ENCODE measurements at regions not wholly inside any gene's neighbourhood (a gene's known extent, or its start where the extent isn't known, plus 50 kb on each side); places are given as distances from the start of the nearest gene placed in this dataset.

DNA sequence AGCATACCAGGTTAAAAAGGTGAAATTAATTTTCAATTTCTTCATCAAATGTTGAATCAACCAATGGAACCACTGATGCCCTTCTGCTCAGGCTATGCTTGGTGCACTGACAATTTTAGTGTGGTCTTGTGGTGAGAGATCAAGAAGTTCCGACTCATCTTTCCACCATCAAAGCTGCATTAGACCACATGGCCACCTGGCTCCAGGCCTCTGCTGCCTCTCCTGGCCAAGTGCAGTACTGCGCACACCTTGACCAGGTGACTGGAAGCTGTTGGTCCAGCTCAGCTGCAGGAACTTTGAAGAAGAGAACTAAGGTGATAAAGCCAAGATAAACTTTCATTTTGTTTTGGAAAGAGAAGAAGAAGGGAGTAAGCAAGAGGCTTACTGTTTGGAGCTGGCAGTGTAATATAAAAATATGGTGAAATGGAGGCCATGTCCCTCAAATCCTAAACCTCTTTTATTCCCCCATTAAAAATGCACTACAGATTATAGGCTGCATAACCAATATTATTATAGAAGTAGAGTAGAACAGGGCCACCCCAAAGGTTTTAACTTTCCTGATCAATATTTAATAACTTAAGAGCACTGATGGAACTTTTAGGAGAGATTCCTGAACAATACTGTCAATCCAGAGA lies 315.5 kb upstream of the C9orf72 start:
- no peak for DNase-seq (ENCODE audit: low spot score)

DNA sequence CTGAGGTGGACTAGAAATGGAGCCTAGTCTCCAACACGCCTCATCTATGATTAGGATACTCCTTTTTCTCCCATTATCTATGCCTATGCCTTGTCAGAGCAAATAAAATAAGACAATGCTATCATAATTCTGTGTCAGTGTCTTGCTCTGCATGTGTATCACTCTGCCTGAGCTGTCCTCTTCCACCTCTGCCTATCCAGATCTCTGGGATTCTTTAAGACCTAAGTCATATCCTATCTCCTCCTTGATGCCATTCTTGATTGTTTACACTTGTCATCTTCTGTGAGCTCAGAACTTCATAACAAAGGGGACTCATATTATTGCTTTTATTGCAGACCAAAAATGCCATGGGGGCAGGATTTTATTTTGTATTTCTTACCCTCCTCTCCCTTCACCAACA lies 351.2 kb upstream of the C9orf72 start:
- DNase-seq (ENCODE audit: low spot score): no peak

DNA sequence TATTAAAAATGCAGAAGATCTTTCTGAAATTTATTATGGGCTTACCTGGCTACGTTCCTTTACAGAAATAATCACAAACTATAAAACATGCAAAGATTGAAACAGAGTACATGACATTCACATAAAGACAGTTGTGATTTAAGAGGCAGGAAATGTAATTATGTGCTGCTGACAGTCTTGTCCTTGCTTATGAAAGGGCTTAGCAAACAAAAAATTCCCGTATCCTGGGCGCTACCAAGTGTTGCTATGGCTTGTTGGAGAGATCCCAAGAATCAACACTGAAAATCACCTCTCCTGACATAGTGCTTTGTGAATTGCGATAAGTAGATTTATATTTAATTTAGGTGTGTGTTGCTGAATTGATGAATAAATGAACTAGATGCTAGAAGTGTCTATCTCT lies 352.5 kb upstream of the C9orf72 start:
- DNase-seq (ENCODE audit: low spot score): no peak

DNA sequence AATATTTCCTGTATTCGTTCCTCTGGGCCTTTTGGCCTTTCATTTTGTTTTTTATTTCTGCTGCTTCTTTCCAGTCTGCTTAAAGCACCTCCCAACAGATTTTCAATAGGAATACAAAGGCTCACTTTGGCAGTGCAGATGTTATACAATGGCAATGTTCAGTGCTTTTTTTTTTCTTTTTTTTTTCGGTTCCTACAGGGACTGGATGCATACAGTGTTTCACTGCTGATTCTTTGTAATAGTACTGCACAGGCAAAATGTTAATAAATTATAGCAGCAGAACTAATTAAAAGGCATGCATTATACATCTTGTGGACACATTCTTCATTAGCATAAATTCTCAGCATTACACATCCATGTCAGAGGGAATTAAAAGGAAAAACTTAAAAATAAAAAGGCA lies 356.6 kb upstream of the C9orf72 start:
- no peak for DNase-seq (ENCODE audit: low spot score)

DNA sequence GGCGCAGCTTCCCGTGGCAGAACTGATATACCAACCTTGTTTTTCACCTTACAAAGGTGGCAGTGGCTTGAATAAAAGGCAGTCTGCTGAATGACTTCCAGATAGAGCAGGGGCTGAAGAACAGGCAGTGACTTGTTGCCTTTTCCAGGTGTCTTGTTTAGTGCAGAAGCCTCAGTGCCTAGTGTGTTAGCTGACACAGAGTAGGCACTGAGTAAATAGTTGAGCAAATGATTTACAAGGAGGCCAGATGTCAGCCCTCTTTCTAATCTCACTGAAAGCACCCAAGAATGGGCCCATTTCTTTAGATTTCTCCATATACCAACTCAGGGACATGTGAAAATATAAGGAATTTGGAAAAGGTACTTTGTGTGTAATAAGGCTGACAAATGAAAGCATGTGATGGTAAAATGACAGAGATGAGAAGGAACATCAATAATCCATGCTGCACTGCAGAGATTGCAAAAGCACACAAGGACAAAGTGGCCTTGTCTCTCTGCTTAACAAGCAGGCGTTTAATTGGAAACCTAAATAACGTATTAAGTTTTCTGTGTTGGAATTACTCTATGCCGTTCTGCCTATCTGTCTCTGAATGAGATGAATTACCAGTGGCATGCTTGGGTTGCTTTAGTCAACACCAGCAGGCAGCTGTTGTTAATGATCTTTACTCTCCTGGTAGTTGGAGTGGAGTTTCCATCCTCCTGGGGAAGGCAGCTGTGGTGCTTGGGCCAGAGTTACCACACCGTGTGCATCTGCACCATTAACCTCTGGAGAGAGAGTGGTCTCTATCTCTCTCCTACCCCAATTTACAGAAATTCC lies 360.1 kb upstream of the C9orf72 start:
- DNase-seq (ENCODE audit: low spot score): no peak

DNA sequence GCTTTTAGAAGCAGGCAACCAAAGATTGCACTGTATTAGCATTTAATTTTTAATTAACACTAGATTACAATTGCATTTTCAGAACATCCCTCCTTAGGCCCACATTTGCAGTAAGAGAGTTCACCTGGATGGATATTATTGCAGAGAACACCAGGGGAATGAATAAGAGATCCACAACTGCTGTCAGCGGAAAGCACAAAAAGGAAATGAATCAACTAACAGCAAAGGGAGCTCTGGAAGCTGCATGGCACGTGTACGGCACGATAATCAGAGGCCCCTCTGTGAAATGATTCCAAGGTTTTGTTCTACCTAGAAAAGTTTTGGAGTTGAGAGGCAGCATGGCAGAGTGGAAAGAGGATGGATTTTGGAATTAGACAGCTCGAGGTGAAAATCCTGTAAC lies 361.2 kb upstream of the C9orf72 start:
- no peak for DNase-seq (ENCODE audit: low spot score)

DNA sequence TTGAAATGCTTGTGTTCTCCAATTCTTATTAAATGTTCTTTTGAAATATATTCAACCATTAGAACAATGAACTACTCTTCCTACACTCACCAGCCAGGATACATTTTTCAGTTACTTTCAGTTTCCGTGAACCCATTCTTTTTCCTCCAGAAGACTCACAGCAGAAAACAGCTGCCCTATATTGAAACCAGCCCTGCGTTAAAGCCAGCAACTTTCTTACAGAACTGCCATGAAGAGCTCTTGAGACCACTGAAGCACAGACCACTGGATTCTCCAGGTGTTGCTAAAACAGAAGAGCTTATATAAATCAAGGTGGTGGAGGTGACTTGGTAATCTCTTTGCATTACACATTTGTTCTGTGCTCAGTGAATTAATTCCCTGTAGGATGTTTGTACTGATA lies 365.9 kb upstream of the C9orf72 start:
- no peak for DNase-seq (ENCODE audit: low spot score)

DNA sequence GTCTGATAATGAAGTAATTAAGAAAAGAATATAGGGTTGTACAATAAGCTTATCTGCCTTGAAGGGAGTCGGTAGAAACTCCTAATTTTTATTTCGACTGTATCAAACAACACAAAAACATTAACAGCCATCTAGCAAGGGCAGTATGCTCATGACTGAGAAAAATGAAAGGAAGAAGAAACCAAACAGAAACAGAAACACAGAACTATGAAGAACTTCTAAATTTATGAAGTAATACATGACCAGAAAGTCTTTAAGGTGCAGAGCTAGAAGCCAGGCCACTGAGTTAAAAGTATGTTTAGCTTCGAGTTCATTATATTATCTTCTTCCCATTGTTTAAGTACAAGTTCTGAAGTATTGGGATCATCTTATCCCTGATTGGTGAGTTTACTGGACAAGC lies 367.3 kb upstream of the C9orf72 start:
- DNase-seq (ENCODE audit: low spot score): no peak

DNA sequence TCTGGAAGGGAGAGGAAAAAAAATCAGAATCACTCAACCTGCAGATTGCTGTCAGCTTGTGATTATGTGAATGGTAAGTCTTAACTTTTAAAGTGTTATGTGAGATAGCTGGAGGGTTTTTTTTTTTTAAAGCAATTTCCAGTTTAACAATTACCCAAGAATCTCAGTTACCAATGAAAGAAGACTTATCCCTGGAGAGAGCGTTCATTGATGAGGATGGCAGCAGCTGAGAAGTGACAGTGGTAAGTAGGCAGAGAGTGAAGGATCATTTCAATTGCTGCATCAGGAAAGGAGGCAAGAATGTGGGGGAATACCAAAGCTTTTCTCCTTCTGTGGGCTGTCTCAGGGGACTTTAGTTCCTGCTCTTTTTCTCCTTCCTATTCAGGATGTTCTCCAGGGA lies 370.2 kb upstream of the C9orf72 start:
- DNase-seq (ENCODE audit: low spot score): no peak

DNA sequence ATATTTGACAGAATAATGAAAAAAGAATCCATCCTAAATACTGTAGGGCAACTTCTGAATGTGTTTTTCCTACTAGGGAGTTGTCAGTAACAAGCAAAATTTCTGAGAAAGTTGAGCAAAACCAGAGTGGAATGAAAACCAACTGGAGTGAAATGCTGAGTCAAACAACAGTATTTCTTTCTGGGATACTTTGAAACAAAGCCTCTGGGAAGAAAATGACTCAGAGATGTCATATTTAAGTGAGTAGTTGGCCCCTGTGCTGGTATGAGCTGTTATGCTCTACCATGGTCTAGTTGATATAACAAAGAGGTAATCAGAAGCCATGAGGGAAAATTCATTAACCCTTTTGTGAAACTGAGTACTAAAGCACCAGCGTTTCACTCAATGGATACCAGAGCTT lies 372.1 kb upstream of the C9orf72 start:
- no peak for DNase-seq (ENCODE audit: low spot score)

DNA sequence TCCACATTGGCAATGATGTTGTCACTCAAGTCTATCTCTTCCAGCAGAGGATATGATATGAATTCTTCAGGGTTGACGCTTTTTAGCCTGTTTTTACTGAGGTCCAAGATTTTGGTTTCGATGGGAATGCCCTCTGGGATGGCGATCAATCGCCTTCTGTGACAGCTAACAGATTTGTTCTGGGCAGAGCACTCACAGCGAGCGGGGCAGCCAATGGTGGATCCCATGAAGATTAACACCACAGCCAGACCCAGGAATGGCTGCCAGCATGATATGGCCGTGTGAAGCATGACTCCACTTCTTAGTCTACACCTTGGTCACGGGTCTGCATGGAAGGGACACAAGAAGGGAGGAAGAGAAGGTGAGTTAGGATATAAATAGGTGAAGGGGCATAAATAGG lies 377.1 kb upstream of the C9orf72 start:
- no peak for DNase-seq (ENCODE audit: low spot score)

DNA sequence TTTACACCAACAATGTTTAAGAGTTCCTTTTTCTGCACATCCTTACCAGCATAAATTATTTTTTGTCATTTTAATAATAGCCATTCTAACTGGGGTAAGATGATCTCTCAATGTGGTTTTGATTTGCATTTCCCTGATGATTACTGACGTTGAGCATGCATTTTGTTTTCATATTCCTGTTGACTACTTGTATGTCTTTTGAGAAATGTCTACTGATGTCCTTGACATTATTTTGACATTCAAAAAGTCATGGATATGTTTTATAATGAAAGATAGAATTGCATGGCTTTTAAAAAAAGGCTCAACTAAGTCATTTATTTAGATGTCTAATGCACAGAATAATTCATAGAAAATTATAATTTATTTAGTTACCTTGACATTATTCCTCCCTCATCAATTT lies 381.6 kb upstream of the C9orf72 start:
- DNase-seq (ENCODE audit: low spot score): no peak

DNA sequence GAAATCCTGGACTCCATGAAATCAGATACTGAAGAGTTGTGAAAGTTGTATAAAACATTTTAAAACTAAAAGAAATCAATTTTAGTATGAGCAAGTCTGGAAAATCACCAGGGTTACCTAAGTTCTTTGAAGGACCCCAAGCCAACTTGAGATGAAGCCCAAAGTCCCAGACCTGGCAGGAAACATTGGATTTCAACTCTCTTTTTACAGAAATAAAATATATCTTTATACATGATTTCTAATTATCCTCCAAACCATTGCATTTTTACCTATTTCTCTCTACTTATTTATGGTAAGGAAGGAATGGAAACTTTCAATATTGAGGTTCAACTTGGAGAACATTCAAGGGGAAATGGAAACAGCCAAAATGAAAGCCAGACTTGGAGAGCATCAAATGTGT lies 390.6 kb upstream of the C9orf72 start:
- DNase-seq (ENCODE audit: low spot score): no peak

DNA sequence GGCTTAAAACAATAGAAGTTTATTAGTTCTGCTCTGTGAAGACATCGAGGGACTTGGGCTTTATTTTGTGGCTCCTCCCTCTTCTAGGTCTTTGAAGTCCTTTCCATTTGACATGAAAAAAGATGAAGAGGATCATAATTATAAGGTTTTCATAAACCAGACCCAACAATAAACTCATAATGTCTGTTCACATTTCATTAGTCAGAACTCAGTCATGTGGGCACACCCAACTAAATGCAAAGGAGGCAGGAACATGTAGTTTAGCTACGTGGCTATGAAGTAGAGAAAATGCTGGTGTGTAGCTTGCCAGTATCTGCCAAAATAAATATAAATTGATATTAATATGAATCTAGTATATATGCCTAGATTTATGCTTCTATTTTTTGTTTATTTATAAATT lies 393.9 kb upstream of the C9orf72 start:
- no peak for DNase-seq (ENCODE audit: low spot score)

DNA sequence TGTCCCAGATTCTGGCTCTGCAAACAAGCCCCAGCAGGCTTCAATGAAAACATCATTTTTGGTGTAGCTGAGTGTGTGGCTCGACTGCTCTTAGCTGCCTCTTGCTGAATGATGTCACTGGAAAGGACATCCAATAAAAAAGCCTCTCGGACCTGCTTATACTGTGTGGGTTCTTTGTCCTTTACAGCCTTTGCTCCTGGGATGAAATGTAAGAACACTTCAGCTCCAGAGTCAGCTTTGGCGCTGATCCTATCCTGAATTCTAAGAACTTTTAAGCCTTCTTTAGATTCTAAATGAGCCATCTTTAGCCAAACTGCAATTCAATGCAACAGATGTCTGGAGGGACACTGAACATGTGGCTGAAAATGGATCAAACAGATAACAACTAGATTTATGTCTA lies 404.6 kb upstream of the C9orf72 start:
- no peak for DNase-seq (ENCODE audit: low spot score)

DNA sequence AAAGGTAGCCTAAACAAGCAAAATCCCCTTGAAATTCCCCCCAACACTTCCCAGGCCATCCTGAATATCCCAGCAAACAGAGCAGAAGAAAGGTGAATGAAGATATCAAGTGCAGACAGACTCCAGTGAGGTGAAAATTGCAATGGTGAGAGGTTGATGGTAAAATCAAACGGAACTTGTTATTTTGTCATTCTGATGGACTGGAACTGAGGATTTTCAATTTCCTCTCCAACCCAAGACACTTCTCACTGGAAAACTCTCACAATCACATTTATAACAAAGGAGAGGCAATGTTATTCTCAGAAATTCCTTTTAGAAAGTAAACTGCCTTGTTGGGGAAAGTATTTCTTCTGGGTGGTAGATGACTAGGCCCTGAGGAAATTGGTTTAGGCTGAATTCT lies 412.4 kb upstream of the C9orf72 start:
- no peak for DNase-seq (ENCODE audit: low spot score)

DNA sequence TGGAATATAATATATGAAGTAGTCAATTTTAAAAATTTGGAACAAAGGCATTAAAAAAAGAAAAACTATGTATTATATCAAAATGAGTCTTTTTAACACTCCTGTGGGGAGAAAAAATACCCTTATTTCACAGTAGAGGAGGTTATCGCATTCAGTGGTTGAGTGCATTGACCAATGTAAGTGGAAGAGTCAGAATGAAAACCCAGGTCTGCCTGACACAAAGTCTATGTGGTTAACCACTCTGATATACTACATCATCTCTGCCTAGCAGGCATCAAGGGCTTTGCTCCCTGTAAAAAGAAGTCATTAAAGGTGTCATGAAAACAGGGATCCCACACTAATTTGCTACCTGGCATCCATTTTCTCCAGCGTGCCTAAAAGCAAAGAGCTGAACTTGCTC lies 417.2 kb upstream of the C9orf72 start:
- no peak for DNase-seq (ENCODE audit: low spot score)

DNA sequence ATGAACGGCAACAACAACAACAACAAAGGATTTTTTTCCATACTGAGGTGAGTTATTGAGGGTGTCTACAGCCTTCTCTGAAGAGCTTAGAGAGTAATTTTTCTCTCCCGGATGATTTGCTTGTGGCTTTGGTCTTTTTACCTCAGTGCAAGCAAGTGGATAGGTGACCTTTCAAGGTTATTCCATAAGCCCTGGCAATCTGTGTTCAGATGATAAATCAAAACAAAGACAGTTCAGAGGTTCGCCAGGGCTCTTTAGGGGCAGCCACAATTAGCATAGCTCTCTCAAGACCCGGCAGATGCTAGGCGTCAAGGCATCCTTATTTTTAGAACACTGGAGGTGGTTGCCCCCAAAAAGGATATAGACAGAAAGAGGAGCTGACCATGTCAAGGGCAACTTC lies 417.9 kb upstream of the C9orf72 start:
- no peak for DNase-seq (ENCODE audit: low spot score)

DNA sequence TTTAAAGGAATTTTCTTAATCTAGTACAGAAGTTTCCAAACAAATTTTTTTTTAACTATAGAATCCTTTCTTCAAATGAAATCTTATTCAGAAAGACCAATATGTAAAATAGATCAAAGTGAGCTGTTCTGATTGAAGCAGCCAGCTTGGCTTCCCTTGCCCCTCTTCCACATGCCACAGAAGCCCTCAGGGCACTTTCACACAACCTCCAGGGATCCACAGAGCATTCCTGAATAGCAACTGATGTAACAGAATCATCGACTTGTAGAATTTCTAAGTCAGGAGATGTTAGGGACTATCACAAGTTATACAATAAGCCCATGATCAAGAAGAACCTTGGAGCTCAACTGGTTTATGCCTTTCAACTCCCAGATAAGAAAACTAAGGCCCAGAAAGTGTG lies 427.8 kb upstream of the C9orf72 start:
- DNase-seq (ENCODE audit: low spot score): no peak

DNA sequence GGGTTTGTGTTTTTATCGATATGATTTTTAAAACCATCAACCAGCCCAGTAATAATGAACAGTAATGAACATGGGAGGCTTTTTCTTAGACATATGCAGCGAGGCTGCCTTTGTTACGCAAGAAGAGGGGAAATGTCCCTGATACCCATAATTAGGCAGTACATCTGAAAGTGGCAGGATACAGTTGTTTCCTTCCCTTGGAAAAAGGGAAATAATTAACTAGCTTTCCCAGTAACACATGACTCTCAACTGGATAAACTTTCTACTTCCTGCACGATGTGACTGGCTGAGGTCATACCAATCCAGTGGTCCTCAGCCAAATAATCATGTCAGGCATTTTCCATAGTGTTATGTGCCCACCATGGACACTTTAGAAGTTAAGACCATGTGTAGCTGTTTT lies 431.6 kb upstream of the C9orf72 start:
- no peak for DNase-seq (ENCODE audit: low spot score)

DNA sequence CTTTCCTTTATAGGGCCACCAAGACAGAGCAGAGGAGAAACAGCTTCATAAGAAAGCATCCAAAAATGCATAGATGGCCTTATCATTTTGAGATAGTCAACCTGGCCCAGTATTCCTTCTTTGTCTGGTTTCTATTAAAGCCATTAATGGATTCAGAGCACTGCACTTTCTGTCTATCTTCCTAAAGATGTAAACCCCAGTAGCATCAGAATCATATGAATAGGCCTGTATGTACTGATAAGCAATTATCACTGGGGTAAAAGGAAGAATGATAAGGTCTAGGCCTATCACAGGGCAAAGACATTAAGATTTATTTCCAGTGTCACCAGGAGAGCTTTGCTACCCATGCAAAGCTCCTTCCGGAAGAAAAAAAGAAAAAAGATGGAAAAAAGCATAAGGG lies 432.5 kb upstream of the C9orf72 start:
- DNase-seq (ENCODE audit: low spot score): no peak

DNA sequence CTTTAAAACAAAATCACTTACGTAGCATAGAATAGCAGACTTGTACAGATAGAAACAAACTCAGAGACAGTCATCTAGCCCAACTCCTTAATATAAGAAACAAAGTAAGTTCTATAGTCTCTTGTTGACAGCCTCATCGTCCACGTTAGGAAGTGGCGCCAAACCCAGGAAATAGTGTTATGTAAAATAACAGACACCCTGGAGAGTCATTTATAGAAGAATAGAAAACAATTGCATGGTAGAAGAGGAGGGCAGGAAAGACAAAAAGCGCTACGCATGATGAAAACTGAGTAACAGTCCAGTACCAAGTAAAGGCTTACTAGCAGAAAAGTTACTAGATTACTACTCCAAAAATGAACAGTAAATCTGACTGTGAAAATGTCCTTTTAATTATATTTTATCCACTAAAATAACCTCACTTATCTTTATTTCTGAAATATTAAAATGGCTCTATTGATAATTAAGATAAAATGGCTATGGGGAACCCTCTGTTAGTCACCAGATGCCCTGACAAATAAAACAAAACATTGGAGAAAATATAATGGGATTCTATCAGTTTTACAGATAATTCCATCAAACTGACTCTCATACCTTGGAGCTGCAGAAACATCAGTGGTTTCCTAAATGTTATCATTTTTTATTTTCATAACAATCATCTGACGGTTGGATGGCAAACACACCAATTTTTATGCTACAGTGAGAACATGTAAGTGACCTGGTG lies 434.0 kb upstream of the C9orf72 start:
- no peak for DNase-seq (ENCODE audit: low spot score)

DNA sequence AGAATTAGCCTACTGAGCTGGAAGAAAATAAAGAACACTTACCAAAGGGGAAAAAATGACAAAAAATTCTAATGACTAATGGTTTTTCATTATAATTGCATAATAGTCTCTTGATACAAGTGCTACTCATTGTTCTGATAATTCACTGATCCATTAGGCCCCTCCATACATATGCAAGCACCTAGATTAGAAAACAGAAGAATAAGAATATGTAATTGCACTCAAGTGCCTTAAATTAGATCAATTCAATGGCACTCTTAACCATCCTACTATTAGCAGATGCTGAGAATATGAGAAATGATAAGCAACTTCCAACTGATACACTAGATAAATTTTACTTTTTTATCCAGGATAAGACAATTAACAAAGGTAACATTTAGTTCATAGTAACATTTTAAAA lies 440.9 kb upstream of the C9orf72 start:
- no peak for DNase-seq (ENCODE audit: low spot score)

All from AG08395 (cell line).